ENCODE measurements at regions not wholly inside any gene's neighbourhood (a gene's known extent, or its start where the extent isn't known, plus 50 kb on each side); places are given as distances from the start of the nearest gene placed in this dataset.

DNA sequence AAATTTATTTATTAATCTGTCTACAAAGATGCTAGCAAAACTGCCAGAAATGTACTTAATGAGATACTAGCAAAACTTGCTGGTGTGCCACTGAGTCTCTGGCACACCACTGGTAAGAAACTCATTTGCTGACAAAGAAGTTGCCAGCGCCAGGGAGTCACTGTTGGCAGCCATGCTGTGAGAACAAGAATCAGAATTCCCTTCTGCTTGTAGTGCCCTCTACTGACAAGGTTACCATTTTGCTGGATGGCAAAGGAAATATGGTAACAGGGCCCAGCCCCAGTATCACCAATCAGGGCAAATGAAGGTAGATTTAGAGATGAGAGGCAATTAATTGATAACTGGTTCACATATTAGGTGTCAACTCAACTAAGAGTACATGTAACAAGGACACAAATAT lies 750.1 kb upstream of the ADGRL3 start:
- TF ChIP-seq, protein P1, sequence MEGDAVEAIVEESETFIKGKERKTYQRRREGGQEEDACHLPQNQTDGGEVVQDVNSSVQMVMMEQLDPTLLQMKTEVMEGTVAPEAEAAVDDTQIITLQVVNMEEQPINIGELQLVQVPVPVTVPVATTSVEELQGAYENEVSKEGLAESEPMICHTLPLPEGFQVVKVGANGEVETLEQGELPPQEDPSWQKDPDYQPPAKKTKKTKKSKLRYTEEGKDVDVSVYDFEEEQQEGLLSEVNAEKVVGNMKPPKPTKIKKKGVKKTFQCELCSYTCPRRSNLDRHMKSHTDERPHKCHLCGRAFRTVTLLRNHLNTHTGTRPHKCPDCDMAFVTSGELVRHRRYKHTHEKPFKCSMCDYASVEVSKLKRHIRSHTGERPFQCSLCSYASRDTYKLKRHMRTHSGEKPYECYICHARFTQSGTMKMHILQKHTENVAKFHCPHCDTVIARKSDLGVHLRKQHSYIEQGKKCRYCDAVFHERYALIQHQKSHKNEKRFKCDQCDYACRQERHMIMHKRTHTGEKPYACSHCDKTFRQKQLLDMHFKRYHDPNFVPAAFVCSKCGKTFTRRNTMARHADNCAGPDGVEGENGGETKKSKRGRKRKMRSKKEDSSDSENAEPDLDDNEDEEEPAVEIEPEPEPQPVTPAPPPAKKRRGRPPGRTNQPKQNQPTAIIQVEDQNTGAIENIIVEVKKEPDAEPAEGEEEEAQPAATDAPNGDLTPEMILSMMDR (IDR thresholded peaks at IDR 0.05) = no peak
- TF ChIP-seq POLR2A (IDR thresholded peaks at IDR 0.05) = no peak
